ENCODE measurements at regions not wholly inside any gene's neighbourhood (a gene's known extent, or its start where the extent isn't known, plus 50 kb on each side); places are given as distances from the start of the nearest gene placed in this dataset.

DNA sequence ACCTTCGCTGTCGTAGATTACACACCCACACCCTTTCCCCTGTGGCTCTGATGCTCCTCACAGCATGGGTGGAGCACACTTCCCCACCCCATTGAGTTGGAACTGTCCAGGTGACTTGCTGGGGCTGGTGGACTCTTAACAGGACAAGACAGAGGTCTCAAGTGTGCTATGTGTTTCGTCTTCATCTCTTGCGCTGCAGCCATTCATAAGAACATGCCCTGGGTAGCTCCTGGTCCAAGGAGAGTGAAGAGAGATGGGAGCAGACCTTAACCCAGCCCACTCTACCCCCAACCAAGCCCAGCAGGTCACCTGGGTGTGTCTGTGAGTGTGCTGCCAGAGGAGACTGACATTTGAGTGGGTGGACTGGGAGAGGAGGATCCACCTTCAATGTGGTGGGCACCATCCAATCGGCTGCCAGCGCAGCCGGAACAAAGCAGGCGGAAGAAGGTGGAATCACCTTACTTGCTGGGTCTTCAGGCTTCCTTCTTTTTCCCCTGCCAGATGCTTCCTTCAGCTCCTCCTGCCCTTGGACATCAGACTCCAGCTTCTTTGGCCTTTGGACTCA is 112.4 kb downstream of the HTR5A start:
- no peak for DNase-seq

DNA sequence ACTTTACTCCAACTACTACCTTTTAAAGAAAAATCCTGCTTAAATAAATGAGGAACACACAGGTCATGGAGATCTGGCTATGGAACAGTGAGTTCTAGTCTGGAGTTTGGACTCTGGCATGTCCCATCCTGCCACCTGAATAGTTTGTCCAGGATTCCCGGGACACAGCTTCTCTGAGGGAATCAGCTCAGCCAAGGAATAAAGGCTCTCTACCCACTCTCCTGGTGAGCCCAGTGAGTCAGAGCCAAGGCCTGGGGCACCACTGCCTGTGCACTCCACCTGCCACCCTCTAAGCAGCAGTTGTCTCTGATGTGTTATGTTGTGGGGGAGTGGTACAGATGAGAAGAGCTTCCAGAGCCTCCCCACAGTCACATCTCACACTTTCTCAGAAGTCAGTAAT is 113.5 kb downstream of the HTR5A start:
- no peak for DNase-seq

DNA sequence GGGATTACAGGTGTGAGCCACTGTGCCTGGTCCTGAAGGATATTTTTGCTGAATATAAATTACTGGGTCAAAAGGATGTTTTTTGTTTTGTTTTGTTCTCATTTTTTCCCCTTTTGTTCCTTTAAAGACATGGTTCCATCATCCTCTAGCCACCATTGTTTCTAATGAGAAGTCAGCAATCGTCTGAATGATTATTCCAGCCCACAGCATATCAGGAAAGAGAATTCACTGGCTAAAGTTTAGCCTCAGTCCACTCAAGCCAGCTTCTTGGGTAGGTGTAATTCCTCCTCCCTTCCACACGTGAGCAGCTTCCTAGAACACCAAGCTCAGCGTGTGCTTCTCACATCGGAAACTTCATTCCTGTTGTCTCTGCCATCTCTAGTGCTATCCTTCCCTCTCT is 112.8 kb upstream of the INSIG1 start:
- DNase-seq = no peak

DNA sequence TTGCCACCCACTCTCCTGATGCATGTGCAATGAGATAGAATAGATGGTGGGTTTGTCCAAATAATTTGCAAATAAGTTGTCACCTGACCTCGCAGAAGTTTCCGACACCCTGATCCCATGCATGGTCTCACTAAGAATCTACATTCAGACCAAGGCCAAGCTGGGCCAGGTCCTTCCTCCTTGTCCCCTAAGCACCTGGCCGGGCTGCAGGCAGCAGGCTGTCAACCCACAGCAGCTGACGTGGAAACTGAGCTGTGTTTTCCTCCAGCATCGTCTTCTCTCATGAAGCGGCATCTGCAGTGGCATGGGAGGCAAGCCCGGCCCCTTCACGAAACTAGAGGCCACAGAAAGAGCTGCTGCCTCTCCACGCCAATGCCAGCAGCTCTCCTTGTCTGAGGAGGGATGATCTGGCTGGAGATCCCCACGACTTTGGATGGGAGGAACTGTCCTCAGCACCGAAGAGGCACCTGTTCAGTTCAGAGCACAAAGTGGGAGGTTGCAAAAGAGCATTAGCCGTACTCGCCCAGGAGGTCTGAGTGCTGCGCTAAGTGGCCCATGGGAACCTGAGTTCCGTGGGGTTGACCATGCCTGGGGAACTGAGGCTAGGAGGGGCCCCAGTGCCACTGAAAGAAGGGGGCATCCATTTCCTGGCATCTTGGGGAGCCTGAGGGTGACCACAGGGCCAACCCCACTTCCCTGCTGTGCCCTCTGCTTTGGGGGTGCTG is 110.5 kb upstream of the INSIG1 start:
- DNase-seq = no peak

DNA sequence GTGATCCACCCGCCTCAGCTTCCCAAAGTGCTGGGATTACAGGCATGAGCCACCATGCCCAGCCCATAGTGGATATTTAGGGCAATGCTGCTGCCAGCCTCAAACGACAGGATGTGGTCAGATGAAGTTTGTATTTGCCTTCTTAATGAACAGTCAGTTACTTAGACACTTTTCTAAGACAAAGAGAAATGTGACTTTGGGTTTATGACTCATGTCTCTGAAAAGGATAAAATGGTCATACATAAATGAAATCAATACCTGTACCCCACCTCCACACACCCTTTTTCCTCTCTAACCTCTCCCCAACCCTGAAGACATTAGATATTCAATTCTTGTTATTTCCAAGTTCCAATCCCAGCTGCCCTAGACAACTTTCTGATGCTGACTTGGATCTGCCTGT is 109.3 kb upstream of the INSIG1 start:
- DNase-seq = no peak

DNA sequence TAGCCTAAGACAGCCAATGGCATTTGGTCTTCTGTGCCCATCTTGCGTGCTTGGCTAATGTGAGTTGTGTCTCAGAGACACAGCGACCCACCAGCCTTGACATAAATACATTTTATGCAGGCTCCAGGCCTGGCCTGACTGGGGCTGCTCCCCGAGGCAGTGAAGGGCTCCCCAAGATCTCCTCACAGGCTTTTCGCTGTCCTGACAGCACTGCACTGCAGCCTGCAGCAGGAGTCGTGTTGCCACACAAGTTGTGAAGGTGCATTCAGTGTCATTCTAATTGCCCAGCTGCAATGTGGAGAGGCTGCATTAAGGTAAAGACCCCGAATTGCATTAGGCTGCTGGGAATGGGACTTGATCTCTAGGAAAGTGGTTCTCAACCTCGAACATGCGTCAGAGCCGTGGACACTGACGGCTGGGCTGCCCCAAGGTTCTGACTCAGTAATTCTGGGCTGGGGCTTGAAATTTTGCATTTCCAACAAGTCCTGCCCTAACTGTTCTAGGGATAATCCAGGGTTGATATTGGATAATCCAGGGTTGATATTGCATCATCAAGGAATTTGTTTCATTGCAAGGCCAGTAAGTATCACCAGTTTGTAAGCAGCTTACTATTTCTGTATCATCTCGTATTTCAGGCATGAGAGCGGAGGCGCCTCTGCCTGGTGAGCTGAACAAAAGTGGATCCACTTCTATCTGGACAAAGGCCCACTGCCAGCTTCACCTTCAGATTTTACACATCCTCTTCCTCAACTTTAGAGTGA is 108.7 kb upstream of the INSIG1 start:
- no peak for DNase-seq

DNA sequence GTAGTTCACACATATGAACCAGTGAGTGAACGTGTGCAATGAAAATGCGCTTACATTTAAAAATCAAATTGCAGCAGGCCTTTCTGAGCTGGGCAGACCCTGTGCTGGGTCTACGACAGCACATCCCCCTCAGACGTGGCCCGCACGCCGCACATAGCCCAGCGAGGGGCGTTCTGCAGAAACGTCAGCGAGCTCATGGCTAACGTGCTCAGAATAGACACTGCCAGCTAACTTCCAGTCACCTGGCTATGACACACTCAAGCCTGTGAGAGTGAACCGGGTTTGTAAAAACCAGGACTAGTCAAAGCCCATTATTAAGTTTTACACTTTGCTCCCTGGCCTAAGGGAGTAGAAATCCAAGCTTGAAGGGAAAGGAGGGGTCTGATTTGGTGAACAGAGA is 108.1 kb upstream of the INSIG1 start:
- DNase-seq = no peak

DNA sequence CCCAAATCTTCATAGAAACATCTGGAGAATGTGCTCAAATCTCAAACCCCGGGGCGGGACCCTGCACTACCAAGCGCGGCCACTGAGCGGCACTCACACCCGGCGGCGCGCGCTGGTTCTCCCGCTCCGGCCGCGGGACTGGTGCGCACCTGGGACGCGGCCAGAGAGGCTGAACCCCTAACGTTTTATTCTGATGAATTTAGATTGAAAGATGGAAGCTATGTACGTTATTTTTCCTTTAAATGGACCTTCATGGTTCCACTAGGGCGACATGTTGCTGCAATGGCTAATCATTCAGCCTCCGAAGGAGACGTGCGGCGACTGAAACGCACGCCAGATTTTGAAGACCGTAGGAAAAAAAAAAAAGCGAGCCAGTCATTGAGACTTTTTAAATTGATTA is 107.0 kb upstream of the INSIG1 start:
- DNase-seq = peak; percentile 2

DNA sequence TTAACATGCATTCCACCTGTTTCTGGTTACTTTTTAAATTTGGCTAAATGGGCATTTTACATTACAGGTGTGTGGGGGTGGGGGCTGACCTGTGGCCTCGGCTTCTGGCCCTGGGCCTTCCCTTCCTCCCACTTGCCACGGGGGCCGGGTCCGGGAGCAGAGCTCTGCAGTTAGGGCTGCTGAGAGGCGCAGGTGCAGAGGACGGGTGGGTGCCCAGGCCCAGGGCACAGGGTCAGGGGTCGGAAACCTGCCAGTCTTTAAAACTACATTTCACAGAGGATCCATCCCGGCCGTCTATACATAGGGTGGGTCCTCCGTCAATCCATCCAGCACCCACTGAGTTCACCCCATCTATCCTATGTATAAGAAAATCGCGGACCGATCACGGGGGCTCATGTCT is 106.5 kb upstream of the INSIG1 start:
- no peak for DNase-seq

DNA sequence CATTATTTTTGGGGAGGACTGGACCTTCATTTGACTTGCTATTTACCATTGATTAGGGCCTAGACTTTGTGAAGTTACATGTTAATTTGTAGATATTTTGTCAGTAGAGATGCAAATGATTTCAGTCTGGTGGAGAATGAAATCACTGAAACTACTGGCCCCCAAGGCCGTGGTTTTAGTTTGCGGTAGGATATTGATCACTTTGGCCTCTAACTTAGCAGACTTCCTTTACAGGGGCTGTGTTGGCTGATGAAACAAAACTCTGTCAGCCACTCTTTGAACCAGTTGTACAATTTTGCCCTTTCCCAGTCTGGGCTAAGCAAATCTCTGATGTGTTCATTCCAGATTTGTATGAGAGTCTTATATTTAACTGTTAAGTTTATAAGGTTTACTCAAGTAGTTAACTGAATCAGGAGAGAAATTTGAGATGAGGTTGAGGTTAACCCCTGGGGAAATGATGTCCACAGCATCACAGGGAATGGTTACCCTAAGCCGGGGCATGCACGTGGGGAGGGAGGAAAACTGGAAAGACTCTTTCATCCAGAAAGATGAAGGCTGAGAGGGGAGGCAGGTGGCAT is 105.7 kb upstream of the INSIG1 start:
- DNase-seq = no peak

DNA sequence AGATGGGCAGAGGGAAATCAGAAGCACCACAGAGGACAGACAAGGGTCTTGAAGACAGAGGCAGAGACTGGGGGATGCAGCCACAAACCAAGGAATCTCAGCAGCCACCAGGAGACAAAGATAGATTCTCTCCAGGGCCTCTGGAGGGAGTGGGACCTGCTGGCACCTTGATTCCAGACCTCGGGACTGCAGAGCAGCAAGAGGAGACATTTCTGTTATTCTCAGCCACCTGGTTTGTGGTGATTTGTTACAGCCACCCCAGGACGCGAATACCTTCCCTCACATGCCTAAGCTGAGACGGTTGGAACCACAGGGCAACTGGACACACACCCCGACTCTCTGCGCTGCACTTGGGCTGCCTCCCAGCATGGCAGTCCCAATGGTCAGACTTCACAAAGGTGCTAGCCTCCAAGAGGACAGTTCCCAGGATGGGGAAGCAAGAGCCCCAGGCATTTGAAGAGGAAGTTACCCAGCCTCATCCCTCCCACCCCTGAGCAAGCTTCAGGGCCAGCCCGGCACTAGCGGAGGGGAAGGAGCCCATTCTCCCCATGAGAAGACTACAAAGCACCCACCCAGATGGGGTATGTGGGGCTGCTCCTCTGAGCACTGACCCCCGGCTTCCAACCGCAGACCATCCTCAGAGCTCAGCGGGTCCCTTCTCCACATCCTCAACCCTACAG is 104.6 kb upstream of the INSIG1 start:
- DNase-seq = no peak

DNA sequence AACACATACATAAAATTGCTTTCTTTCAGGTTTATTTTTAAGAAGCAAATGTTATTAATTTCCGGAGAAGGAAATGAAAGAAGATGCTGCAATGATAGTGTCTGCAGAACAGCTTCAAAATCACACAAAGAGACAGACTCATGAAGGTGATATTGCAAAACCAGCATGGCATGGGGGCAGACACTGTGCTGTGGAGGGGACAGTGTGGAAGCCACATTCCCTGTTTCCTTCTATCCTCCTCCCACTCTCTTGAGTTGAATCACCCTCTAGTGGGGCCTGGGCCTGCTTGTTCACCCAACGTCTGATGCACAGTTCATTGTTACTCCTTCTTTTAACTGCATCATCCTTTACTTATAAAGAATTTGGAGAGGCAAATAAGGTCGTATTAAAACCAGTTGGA is 104.0 kb upstream of the INSIG1 start:
- no peak for DNase-seq

DNA sequence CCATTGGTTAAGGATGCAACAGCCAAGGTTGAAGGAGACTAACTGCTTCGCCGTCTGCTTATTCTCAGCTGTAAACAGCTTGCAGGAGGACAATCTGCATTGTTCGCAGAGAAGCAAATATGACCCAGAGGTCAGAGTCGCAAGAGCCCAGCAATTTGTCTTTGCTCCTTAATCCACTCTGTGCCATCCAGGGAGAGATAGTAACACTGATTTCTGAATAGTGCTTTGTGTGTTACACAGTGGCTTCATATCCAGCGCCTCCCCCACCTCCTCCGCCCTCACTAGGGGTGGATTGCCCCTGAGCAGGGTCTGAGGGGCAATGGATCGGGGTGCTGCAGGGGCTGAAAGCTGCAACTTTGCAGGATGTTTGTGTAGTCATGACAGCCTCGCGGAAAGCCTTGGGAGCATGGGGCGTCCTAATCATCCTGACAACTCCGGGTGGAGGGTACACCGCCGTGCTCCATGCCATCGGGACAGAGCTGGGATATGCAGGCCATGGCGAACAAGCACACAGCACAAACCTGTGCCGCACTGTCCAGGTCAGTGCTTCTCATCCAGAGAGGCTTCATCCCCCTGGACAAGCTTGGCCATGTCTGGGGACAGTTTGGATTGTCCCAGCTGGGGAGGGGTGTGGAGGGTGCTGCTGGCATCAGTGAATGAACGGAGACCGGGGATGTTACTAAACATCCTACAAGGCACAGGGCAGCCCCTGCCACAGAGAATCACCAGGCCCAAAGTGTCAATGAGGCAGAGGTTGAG is 103.1 kb upstream of the INSIG1 start:
- DNase-seq = no peak

DNA sequence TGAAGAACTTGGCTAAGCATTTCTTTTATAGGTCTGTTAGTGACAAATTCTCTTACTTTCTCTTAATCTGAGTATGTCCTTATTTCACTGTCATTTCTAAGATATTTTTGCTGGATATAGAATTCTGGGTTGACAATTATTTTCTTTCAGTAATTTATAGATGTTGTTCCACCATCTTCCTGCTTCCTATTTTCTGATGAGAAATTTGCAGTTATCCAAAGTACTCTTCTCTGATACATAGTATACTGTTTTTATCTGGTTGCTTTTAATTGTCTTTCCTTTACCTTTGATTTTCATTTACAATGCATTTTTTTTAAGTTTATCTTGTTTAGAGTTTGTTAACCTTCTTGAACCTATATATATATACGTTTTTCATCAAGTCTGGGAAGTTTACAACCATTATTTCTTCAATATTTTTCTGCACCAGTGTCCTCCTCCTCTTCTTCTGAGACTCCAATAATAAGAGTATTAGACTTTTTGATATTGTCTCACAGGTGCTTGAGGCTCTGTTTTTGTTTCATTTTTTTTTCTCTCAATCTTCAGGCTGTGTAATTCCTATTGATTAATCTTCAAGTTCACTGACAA is 101.6 kb upstream of the INSIG1 start:
- DNase-seq = peak; percentile 9

DNA sequence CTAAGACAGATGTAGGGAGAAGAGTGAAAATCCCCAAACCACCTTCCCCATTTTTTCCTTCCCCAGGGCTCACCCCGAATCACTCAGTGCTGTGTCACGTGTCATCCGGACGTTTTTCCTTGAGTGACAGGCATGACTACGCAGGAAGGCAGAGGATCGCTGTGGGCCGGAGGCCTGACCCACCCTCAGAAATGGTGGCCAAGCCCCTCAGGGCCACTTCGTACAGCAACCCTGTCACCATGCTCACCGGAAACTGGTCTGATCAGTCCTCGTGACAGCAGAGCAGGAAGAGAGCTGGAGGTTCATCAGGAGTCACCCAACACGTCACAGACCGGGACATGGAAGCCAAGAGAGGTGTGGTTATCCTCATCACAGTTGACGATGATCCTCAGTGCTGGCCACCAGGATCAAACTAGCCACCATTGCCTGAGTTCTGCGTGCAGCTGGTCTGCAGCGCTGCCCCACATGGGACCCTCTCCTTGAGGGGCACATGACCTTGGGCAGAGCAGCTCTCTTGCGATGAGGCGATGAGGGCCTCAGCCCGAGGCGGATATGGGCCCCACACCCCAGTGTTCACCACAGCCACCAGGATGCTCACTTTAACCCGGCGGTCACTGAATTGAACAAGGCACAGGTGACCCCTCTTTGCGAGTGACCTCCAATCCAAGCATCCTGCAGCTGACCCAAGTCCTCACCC is 99.3 kb upstream of the INSIG1 start:
- no peak for DNase-seq

DNA sequence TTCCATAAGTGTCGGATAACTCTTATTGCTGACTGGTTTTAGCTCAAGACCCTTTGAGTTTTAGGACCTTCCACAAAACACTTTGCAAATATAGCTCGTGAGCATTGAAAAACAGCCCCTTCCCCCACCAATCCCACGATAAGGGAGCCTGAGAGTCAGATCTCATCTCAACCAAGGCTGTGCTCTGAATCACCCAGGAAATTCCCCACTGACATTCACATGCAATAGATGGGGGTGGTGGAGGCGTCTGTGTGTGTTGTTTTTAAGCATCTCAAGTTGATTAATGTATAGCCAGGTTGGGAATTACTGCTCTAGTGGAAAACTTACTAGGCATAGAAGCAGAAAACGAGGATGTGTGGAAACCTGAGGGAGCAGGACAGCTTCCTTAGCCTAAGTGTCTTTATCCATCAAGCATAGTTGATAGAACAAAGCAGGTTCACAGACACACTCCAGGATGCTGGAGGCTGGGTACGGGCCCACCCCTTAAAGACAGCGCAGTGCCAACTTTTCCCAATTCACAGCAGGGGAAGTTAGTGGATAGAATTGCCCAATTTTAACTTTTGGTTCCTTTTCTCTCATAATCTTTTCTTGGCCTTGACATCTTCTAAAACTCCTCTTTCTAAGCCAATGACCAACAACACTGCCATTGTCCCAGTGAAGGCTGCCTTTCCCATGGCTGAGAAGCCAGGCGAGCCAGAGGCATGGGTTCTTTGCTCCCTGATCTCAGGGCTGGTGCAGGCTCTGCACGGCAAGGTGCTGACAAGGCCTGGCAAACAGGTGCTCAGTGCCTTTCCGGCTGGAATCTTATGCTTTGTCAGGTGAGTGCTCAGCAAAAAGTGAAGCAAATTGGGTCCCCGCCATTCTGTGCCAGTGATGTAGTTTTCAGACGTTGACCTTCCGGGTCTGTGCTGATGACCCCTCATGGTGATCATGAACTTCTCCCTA is 98.5 kb upstream of the INSIG1 start:
- DNase-seq = no peak

DNA sequence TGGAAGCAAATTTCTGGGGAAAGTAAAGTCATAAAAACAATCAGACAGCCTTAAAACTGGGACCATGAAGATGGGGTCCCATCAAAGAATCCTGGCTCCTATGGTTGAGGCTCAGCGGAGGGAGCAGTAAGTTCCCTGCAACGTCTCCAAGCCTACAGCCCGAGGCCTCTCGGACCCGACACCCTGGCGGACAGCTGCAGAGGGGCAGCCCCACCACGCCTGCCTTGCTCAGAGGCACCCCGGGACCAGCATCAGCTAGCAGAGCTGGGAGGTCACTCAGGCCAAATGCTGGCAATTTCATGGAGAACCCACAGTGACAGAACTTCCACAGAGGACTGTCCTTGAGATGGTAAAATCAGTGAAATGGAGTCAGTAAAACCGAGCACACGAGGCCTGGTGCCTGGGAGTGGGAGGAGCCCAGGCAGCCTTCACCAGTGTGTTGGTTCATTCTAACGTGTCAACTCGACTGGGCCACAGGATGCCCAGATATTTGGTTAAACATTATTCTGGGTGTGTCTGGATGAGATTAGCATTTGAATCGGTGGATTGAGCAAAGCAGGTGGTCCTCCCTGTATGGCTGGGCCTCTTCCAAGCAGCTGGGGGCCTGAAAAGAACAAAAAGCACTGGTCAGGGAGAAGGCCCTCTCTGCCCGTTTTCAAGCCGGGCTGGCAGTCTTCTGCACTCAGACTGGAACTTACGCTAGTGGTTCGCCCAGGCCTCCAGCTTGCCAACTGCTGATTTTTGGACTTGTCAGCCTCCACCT is 96.2 kb upstream of the INSIG1 start:
- no peak for DNase-seq

DNA sequence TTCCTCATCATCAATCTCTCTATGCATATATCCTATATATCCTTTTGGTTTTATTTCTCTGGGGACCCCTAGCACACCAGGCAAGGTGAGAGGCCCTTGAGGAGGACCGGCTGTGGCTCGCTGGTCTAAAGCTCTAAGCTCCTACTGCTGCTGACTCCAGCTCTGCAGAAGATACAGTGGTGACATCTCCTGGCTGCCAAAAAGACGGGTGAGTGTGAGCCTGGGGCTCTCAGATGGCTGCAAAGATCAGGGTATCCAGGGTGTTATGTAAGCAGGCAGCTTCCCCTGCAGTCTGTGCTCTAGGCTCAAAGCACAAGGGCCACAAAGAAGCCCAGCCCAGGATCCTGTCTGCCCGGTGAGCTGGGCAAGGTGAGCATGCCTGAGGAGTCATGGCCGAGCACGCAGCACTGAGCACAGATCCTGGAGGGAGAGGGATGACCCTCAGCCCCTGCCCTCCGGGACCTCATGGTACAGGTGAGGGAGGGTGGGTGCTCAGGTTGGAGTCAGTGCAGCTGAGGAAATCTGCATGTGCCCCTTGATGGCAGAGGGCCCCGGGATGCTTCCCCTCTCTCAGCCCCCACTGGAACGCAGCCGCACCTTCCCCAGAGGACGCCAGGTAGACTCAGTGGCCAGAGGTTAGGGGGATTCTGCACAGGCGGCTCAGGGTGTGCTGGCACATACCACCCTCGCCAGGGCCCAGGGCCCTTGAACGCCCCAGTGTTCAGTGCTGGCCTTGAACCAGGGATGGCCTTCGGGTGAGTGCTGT is 95.4 kb upstream of the INSIG1 start:
- DNase-seq = no peak
